ENCODE measurements at regions not wholly inside any gene's neighbourhood (a gene's known extent, or its start where the extent isn't known, plus 50 kb on each side); places are given as distances from the start of the nearest gene placed in this dataset.
A peak's percentile ranks its signal among the peaks of the same experiment; 100 is the strongest.

- Histone ChIP-seq H3K27me3 (ENCODE audit: control insufficient read depth in 1 of 2, insufficient read depth in 2 of 2, low read length in 2 of 2) (no peaks in the 10 kb centered on the region), H4K20me1 (ENCODE audit: insufficient read depth, low read length) (peaks cover 63% of the 10 kb centered on the region), H2AFZ (ENCODE audit: low read length) (no peak overlapping the region), H3K4me3 (replicated peaks in 1 of 3; ENCODE audit: insufficient read depth in 1 of 3, low read depth in 2 of 3, low read length in 3 of 3) (no peak overlapping the region), H3K9me3 (ENCODE audit: low read length) (no peaks in the 10 kb centered on the region), H3K4me1 (ENCODE audit: insufficient read depth, low read length) (peaks cover 86% of the 10 kb centered on the region), H3K27ac (ENCODE audit: extremely low read length, insufficient read depth, low read length) (peak overlapping the region; percentile 79), H3K79me2 (ENCODE audit: insufficient read depth, low read length) (peaks cover 89% of the 10 kb centered on the region), H3K4me2 (ENCODE audit: low read depth, low read length) (no peak overlapping the region), H3K36me3 (replicated peaks in 1 of 2; ENCODE audit: control insufficient read depth in 1 of 2, insufficient read depth in 2 of 2, low read length in 2 of 2) (peaks cover 1 to 4% of the 10 kb centered on the region in 2 experiments; a peak in 1 of 5 replicates), H3K9ac (ENCODE audit: insufficient read depth, low read depth, low read length) (no peak overlapping the region)
- DNase-seq (ENCODE audit: low spot score) (no peak), FAIRE-seq (no peak), ATAC-seq (no peak)
- no peak for TF ChIP-seq ZGPAT (CRISPR knock-in tag; IDR thresholded peaks at IDR 0.05)
- TF ChIP-seq RBM22 (optimal IDR thresholded peaks at IDR 0.05; ENCODE audit: low read length), result peak; percentile 66
- POLR2A ChIA-PET, result interaction anchor here (0.6 to 2.5 kb wide), 3 partner anchors 21 to 66 kb away, joined by 3 to 23 read pairs (median 16); no protein-coding TSS in a partner anchor
- CTCF ChIA-PET (ENCODE audit: low intra/inter-chr PET ratio, low total read pairs), result no interaction called here
- WGBS (ENCODE audit: low lambda C conversion rate), result 93% methylated on average over 6 of the region's 6 CpGs
- in situ Hi-C loops (cut with HindIII; ENCODE audit: extremely low pct_ligation_motif_present, low pct_unique_long_range_greater_than_20kb), result no loop called here
- intact Hi-C loops (cut with micrococcal nuclease; ENCODE audit: unreplicated experiment), result no loop called here
- no TSS peak for BruUV-seq (replicated peaks)
Observed at GRCh38 chr17:77352996-77353395, 212.2 kb downstream of the SEC14L1 start.

- in situ Hi-C loops (cut with HindIII; ENCODE audit: extremely low pct_ligation_motif_present, low pct_unique_long_range_greater_than_20kb) (no loop called here), intact Hi-C loops (cut with micrococcal nuclease; ENCODE audit: unreplicated experiment) (loop anchor here (1.0 kb wide), 1 partner anchor 20 kb away; no protein-coding TSS in a partner anchor)
- peaks cover 87% of the 10 kb centered on the region for H3K79me2 ChIP-seq (ENCODE audit: insufficient read depth, low read length)
- WGBS (ENCODE audit: low lambda C conversion rate), result 85% methylated on average over 12 of the region's 15 CpGs
- POLR2A ChIA-PET, result interaction anchor here (0.6 to 2.5 kb wide), 13 partner anchors 21 to 605 kb away, joined by 3 to 23 read pairs (median 4); partner anchors contain the start of gene TNRC6C
- H3K9ac ChIP-seq (ENCODE audit: insufficient read depth, low read depth, low read length), result peak overlapping the region; percentile 61
- CTCF ChIA-PET (ENCODE audit: low intra/inter-chr PET ratio, low total read pairs), result no interaction called here
- peaks cover 80% of the 10 kb centered on the region for H3K4me1 ChIP-seq (ENCODE audit: insufficient read depth, low read length)
- no peaks in the 10 kb centered on the region for H3K9me3 ChIP-seq (ENCODE audit: low read length)
- FAIRE-seq (no peak), ATAC-seq (peak; percentile 1; the same call in 1 of the 3 replicates), DNase-seq (ENCODE audit: low spot score) (no peak)
- H3K27me3 ChIP-seq (ENCODE audit: control insufficient read depth in 1 of 2, insufficient read depth in 2 of 2, low read length in 2 of 2), result no peaks in the 10 kb centered on the region
- no TSS peak for BruUV-seq (replicated peaks)
- peak overlapping the region in 1 of 3 experiments; percentile 39; a peak in 1 of 6 replicates for H3K4me3 ChIP-seq (replicated peaks in 1 of 3; ENCODE audit: insufficient read depth in 1 of 3, low read depth in 2 of 3, low read length in 3 of 3)
- H3K27ac ChIP-seq (ENCODE audit: extremely low read length, insufficient read depth, low read length), result peak overlapping the region; percentile 79
- peaks cover 64% of the 10 kb centered on the region for H4K20me1 ChIP-seq (ENCODE audit: insufficient read depth, low read length)
- no peak overlapping the region for H2AFZ ChIP-seq (ENCODE audit: low read length)
- peak overlapping the region; percentile 75 for H3K4me2 ChIP-seq (ENCODE audit: low read depth, low read length)
- peaks cover 1 to 7% of the 10 kb centered on the region in 2 experiments; a peak in 1 of 5 replicates for H3K36me3 ChIP-seq (replicated peaks in 1 of 2; ENCODE audit: control insufficient read depth in 1 of 2, insufficient read depth in 2 of 2, low read length in 2 of 2)
- TF ChIP-seq ZNF510 (CRISPR knock-in tag; IDR thresholded peaks at IDR 0.05; ENCODE audit: low read depth) (no peak), SP5 (CRISPR knock-in tag; IDR thresholded peaks at IDR 0.05; ENCODE audit: borderline replicate concordance, low read depth) (no peak), THAP9 (CRISPR knock-in tag; IDR thresholded peaks at IDR 0.05; ENCODE audit: borderline replicate concordance) (no peak), ZUFSP (CRISPR knock-in tag; IDR thresholded peaks at IDR 0.05; ENCODE audit: borderline replicate concordance) (no peak), ZNF431 (CRISPR knock-in tag; IDR thresholded peaks at IDR 0.05; ENCODE audit: borderline replicate concordance, low read depth) (0 out of 2 replicates have a peak, but pooled peaks have one; percentile 21), ZNF160 (CRISPR knock-in tag; IDR thresholded peaks at IDR 0.05) (no peak), ZNF841 (CRISPR knock-in tag; IDR thresholded peaks at IDR 0.05; ENCODE audit: borderline replicate concordance) (no peak)
Observed at GRCh38 chr17:77353684-77354419, 213.1 kb downstream of the SEC14L1 start.

All from HepG2 (cell line).